ENCODE measurements at regions not wholly inside any gene's neighbourhood (a gene's known extent, or its start where the extent isn't known, plus 50 kb on each side); places are given as distances from the start of the nearest gene placed in this dataset.

DNA sequence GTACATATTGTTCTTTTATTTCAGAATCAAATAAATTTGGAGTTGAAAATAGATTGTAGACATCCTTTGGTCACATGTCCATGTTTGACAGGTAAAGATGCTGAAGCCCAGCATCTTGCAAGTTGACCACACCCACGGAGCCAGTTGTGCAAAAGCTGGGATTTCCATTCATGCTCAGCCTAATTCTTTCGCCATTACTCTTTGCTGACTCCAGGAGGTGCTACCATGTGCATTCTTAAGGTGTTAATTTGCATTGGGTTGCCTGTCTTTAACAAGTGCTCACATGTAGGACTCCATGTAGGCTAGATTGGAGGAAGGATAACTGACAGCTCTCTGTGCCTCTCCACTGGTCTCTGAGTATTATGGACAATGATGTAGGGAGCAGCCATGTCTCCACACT, 660.7 kb downstream of the LMO4 start:
- TF ChIP-seq, protein P1, sequence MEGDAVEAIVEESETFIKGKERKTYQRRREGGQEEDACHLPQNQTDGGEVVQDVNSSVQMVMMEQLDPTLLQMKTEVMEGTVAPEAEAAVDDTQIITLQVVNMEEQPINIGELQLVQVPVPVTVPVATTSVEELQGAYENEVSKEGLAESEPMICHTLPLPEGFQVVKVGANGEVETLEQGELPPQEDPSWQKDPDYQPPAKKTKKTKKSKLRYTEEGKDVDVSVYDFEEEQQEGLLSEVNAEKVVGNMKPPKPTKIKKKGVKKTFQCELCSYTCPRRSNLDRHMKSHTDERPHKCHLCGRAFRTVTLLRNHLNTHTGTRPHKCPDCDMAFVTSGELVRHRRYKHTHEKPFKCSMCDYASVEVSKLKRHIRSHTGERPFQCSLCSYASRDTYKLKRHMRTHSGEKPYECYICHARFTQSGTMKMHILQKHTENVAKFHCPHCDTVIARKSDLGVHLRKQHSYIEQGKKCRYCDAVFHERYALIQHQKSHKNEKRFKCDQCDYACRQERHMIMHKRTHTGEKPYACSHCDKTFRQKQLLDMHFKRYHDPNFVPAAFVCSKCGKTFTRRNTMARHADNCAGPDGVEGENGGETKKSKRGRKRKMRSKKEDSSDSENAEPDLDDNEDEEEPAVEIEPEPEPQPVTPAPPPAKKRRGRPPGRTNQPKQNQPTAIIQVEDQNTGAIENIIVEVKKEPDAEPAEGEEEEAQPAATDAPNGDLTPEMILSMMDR (IDR thresholded peaks at IDR 0.05) = no peak
- TF ChIP-seq POLR2A (IDR thresholded peaks at IDR 0.05) (no peak), POLR2AphosphoS5 (IDR thresholded peaks at IDR 0.05) (no peak)
